ENCODE measurements at regions not wholly inside any gene's neighbourhood (a gene's known extent, or its start where the extent isn't known, plus 50 kb on each side); places are given as distances from the start of the nearest gene placed in this dataset.

DNA sequence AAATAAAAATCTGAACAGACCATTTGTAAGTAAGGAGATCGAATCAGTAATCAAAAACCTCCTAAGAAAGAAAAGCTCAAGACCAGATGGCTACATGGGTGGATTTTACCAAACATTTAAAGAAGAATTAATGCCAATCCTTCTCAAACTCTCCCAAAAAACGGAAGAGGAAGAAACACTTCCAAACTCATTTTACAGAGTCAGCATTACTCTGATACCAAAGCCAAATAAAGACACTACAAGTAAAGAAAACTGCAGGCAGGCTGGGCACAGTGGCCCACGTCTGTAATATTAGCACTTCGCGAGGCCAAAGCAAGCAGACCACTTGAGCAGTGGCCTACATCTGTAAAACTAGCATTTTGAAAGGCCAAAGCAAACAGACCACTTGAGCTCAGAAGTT, 159.8 kb downstream of the DPY19L2 start:
- no peaks in the 10 kb centered on the region for H3K27me3 ChIP-seq (ENCODE audit: control insufficient read depth, extremely low read depth, insufficient read depth, low read length)
- no peaks in the 10 kb centered on the region for H3K9me3 ChIP-seq (ENCODE audit: control insufficient read depth, low read depth, low read length)
- H3K4me3 ChIP-seq (ENCODE audit: control insufficient read depth in 2 of 3, extremely low read depth in 1 of 3, insufficient read depth in 2 of 3, low read depth in 1 of 3, low read length in 3 of 3) = no peak overlapping the region
- no peak overlapping the region for H3K27ac ChIP-seq (ENCODE audit: control insufficient read depth, insufficient read depth, low read length)
- H3K9ac ChIP-seq (ENCODE audit: control insufficient read depth, extremely low read depth, insufficient read depth, low read length) = no peak overlapping the region
- no peaks in the 10 kb centered on the region for H3K4me1 ChIP-seq (ENCODE audit: control insufficient read depth, extremely low read depth, insufficient read depth, low read length)
- FAIRE-seq (no peak), DNase-seq (ENCODE audit: low read depth, low spot score) (no peak)
- no peaks in the 10 kb centered on the region for H3K9me1 ChIP-seq (ENCODE audit: control insufficient read depth, extremely low read depth, insufficient read depth, low read length)
- H3K4me2 ChIP-seq (ENCODE audit: control insufficient read depth, extremely low read depth, insufficient read depth, low read depth, low read length) = no peak overlapping the region
- dilution Hi-C loops (cut with MboI; ENCODE audit: extremely low pct_ligation_motif_present, low sequenced_read_pairs) = no loop called here
- no peak overlapping the region for H2AFZ ChIP-seq (ENCODE audit: control insufficient read depth, low read length)
- H3K79me2 ChIP-seq (ENCODE audit: control insufficient read depth, insufficient read depth, low read length) = no peaks in the 10 kb centered on the region
- TF ChIP-seq, protein P1, sequence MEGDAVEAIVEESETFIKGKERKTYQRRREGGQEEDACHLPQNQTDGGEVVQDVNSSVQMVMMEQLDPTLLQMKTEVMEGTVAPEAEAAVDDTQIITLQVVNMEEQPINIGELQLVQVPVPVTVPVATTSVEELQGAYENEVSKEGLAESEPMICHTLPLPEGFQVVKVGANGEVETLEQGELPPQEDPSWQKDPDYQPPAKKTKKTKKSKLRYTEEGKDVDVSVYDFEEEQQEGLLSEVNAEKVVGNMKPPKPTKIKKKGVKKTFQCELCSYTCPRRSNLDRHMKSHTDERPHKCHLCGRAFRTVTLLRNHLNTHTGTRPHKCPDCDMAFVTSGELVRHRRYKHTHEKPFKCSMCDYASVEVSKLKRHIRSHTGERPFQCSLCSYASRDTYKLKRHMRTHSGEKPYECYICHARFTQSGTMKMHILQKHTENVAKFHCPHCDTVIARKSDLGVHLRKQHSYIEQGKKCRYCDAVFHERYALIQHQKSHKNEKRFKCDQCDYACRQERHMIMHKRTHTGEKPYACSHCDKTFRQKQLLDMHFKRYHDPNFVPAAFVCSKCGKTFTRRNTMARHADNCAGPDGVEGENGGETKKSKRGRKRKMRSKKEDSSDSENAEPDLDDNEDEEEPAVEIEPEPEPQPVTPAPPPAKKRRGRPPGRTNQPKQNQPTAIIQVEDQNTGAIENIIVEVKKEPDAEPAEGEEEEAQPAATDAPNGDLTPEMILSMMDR (optimal IDR thresholded peaks at IDR 0.05 in 1 of 3, IDR thresholded peaks at IDR 0.05 in 1 of 3, conservative IDR thresholded peaks at IDR 0.05 in 1 of 3; ENCODE audit: extremely low read depth in 1 of 3, insufficient read depth in 2 of 3, low read length in 3 of 3) = no peak
- TF ChIP-seq EZH2 (IDR thresholded peaks at IDR 0.05; ENCODE audit: low read length) = no peak
- H3K36me3 ChIP-seq (ENCODE audit: control insufficient read depth in 2 of 2, extremely low read depth in 1 of 2, insufficient read depth in 2 of 2, low read length in 2 of 2) = no peaks in the 10 kb centered on the region
- H4K20me1 ChIP-seq (ENCODE audit: control insufficient read depth, extremely low read depth, insufficient read depth, low read length) = no peaks in the 10 kb centered on the region

DNA sequence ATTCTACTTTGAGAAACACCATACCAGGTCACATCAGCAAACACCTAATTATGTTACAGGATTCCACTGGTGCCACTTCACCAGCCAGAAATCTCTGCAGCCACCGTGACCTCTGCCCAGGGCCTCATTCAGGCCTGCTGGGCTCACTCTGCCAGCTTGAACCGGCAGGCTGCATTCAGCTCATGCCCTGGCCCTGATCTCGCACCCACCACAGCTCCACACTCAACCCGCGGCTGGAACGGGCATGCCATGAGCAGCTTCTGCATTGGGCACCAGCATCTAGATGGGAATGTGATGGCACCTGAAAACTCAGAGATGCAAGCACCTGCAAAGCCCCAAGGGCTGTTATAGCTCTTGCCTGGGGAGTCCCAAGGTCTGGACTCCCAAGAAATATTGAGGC, 168.7 kb downstream of the DPY19L2 start:
- FAIRE-seq (no peak), DNase-seq (ENCODE audit: low read depth, low spot score) (no peak)
- Histone ChIP-seq H3K36me3 (ENCODE audit: control insufficient read depth in 2 of 2, extremely low read depth in 1 of 2, insufficient read depth in 2 of 2, low read length in 2 of 2) (no peaks in the 10 kb centered on the region), H4K20me1 (ENCODE audit: control insufficient read depth, extremely low read depth, insufficient read depth, low read length) (no peaks in the 10 kb centered on the region), H3K4me3 (ENCODE audit: control insufficient read depth in 2 of 3, extremely low read depth in 1 of 3, insufficient read depth in 2 of 3, low read depth in 1 of 3, low read length in 3 of 3) (no peak overlapping the region), H3K4me2 (ENCODE audit: control insufficient read depth, extremely low read depth, insufficient read depth, low read depth, low read length) (no peak overlapping the region), H3K9me1 (ENCODE audit: control insufficient read depth, extremely low read depth, insufficient read depth, low read length) (no peaks in the 10 kb centered on the region), H3K27ac (ENCODE audit: control insufficient read depth, insufficient read depth, low read length) (no peak overlapping the region), H3K27me3 (ENCODE audit: control insufficient read depth, extremely low read depth, insufficient read depth, low read length) (no peaks in the 10 kb centered on the region), H3K9me3 (ENCODE audit: control insufficient read depth, low read depth, low read length) (no peaks in the 10 kb centered on the region), H2AFZ (ENCODE audit: control insufficient read depth, low read length) (no peak overlapping the region), H3K9ac (ENCODE audit: control insufficient read depth, extremely low read depth, insufficient read depth, low read length) (no peak overlapping the region), H3K4me1 (ENCODE audit: control insufficient read depth, extremely low read depth, insufficient read depth, low read length) (no peaks in the 10 kb centered on the region), H3K79me2 (ENCODE audit: control insufficient read depth, insufficient read depth, low read length) (no peaks in the 10 kb centered on the region)
- dilution Hi-C loops (cut with MboI; ENCODE audit: extremely low pct_ligation_motif_present, low sequenced_read_pairs) = no loop called here
- TF ChIP-seq, protein P1 (optimal IDR thresholded peaks at IDR 0.05 in 1 of 3, IDR thresholded peaks at IDR 0.05 in 1 of 3, conservative IDR thresholded peaks at IDR 0.05 in 1 of 3; ENCODE audit: extremely low read depth in 1 of 3, insufficient read depth in 2 of 3, low read length in 3 of 3) = no peak
- TF ChIP-seq EZH2 (IDR thresholded peaks at IDR 0.05; ENCODE audit: low read length) = no peak
